Activated CD8-positive, alpha-beta memory T cell treated with anti-CD3 and anti-CD28 coated beads for 48 hours (primary cell): ENCODE measurements at regions not wholly inside any gene's neighbourhood (a gene's known extent, or its start where the extent isn't known, plus 50 kb on each side); places are given as distances from the start of the nearest gene placed in this dataset.

Experiments used
- DNase-seq, 3 experiments: peaks; one replicate each; pipeline ENCODE4 v3.0.0-alpha.2; 2020; ENCODE audit warnings: low read depth in 2 of 3, low spot score in 2 of 3

DNA sequence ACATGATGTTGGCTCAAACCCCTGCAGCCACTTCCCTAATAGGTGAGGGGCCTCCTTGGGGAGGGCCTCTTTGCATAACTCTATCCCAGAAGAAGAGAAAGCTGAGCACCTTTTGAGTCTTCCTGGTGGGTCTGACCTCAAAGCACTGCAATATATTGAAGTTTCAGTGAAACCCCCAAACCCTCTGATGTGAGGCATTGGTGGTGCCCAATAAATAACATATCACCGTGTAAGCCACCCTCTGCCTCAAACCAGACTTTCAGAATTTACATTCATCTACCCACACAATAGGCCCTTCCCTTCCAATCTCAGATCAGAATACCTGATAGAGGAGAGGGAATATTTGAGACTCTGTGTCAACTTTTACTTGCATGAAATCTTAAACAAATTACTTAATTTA is 142.8 kb upstream of the STK17B start:
- no peak for DNase-seq

DNA sequence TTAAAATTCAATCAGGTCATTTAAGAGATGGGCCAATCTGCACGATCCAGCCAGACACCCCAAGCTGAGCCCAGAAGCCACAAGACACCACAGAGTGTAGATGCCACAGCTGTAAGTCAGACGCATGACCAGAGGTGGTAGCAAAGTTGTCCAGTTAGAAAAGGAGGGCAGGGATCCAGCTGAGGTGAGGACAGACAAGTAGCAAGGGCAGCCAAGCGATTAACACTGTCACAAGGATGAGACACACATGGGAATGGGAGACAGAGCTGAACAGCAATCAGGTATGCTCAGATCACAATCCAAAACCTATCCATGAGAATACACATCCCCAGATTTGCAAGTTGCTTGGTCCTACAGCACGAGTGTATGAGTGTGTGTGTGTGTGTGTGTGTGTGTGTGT is 143.4 kb upstream of the STK17B start:
- no peak for DNase-seq

DNA sequence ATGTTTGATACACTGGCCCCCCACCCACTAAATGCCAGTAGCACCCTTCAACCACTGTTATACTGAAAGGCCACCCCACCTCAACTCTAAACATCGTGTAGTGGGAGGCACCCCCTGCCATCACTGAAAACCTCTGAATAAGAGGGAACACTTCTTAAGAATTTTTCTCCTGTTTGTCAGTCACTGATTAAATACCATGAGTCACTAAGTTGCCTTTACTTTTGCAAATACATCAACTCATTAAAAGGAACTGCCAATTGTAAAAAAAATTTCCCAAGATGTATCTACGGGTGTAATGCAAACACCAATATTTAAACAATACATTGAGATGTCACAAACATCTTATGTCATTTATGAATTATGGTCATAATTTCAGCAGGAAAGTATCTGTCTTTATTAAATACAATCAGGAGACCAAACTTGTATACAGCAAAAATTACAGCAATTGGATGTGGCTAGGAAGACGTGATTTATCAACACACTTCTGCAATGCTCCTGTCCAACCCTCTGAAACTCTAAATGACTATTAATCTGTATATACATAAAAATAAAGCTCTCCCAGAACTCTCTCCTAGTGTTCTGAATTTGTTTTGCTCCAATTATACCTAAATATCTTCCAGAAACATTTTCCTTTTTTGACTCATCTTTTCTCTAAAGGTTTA is 144.1 kb upstream of the STK17B start:
- no peak for DNase-seq

DNA sequence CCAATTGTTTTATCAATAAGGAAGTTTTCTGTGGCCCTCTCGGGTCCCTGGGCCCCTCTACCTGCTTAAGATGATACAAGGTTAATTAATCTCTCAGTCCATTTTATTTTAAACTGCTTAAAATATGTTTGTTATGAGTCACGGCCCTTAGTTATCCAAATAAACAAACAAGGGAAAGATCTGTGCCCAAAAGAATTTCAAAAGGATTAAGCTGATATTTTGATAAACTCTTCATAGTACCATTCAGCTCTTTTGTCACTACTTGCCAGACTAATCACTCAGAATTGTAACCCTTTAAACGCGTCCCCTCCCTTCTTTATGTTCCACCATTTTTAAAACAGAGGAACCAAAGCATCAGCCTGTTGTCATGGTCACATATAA is 144.7 kb upstream of the STK17B start:
- no peak for DNase-seq

DNA sequence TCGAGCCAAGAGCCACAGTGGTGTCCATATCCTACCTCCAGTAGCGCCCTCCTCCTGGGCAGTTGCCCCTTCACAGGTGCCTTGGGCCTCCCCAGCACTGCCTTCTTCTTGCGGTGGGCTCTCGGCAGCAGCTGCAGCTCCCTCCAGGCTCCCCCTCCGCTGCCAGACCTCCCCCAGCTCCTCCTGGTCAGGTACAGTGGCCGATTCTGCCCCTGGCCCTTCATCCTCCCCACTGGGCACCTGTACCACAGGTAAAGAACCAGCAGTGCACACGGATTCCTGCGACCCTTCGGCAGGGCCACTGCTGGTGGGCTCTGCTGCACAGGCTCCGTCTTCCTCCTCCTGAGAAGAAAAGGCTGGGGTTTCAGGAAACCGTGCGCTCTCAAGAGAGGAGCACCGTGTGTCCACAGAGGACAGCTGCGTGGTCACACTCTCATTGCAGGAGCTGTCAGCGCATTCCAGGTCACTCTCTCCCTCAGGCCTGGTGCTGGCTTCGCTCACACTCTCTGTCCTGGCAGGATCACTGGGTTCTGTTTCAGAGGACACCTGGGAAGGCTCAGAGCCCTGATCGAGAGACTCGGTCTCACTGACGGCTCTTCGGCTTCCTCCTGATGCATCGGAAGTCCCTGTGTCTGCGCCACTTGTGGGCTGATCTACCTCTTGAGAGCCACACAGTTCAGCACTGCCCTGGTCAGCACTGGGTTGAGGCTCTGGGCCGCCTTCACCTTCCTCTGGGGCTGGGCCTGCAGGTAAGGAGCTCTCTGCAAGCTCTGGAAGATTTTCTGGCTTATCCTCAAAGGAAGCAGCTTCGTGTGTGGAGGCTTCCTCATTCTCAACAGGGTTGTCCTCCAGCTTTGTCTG is 147.4 kb upstream of the STK17B start:
- no peak for DNase-seq

DNA sequence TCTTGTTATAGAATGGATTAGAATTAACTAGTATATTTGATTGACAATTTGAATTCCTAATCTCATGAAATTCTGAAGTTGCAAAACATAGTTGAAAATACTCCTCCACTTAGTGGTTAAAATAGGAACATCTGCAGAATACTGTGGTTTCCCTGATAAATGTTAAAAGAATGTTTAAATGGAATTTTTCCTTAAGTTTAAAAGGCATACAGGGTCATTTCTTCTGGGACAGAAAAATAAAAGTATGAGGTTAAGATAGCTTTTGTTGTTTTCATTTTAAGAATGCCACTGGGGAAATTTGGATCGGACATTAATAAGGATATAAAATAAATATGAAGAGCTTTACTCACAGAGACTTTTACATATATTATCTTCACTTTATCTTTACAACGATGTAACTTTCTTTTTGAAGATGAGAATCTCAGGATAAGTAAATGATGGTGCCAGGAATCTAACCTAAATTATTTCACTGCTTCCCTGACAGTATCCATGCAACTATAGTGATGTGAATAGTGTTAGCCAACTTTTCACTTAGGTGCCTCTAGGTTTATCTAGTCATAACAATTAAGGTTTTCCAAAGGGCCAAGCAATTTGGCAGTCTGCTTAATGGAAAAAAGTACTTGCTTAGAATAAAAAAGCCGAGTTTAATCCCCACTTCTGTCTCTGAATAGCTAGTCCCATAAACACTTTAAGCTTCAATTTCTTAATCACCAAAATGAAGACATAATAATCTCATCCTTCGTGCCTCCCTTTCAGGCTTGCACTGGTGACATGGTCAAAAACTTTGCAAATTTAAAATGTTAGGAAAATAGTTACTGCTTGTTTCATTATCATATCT is 151.8 kb upstream of the STK17B start:
- no peak for DNase-seq

DNA sequence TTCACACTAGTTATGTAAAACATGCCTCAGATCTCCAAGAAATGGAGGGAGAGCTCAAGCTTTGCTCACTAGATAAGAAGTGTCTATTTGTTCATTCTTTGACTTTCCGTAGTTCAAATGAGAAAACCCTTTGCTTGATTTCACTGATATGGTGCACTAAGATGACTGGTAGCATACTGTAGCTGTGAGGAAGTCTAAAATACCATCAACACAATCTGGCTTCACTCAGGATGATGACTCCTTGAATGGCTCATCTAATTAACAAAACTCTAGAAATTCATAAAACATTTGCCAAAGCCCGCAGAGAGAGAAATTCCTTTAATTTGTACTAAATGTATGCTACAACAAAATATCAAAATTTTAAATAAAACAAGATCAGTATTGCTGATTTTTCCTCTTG is 152.8 kb upstream of the STK17B start:
- no peak for DNase-seq

DNA sequence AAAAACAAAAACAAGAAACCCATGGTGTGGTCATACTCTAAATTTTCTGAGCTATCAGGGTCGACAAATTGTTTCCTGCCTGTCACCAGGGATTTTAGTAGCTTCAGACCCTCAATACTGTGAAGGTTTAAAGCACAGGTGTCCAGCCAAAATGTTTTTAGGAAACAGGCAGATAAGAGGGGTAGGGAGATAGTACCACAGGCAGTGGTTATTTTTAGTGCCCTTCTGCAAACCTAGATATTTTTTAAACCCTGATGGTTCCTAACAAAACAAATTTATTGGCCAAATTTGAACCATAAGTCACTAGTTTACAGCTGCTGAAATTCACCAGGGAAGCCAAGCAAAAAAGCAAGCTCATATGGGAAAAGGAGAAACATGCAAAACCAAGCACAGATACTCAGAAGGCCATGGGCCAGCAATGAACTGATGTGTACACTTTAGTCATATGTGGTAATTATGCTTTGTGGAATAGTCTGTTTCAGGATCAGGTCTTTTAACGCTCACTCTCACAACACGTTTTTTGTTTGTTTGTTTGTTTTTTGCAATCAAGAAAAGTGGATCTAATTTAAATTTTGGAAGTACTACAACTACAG is 156.8 kb upstream of the STK17B start:
- no peak for DNase-seq

DNA sequence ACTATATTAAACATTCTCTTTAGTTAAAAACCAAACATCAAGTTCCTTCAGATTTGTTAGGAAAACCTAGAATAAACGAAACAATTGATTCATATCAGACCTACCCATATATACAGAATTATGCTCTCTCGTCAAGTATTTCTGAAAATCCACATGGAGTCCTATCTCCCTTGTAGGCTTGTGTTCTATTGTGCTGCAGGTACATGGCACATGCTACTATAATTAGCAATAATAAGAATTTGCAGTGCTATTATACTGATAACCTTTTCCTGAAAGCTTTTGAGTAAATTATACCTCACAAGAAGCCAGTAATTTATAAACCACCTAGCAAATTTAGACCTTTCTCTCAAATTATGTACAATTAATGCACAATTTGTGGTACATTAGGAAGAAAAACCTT is 158.6 kb upstream of the STK17B start:
- no peak for DNase-seq

DNA sequence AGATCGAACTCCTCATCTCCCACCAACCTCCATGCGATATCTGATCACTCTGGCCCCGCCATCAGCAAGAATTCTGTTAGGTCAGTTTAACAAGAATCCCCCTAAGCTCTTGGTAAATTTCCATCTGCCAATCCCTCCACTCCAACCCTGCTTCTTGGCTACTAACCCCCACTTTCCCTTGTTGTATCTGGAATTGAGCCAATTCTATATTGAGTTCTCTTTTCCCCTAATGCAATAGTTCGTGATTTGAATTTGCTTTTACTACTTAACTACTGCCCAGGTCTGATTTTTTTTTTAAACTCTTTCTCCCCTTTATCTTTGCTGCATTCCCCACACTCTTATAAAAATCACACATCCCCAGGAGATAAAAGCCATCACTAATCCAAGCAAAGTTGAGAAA is 159.3 kb upstream of the STK17B start:
- no peak for DNase-seq

DNA sequence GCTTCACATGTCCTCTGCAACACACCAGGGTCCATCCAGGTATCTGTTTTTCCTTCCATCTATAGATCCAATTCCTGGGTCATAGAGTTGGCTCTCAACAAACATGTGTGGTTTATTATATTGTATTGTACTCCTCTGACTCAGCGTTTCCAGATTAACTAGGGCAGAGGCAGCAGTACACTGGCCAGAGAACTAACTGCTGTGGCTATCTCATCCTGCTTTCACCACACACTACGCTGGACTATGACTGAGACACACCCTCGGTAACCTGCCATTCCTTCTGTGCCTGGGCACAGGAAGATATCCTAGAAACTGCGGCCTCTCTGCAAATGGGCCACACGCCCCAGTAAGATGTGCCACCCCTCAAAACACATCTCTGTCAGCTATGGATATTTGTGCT is 159.8 kb upstream of the STK17B start:
- DNase-seq, result no peak

DNA sequence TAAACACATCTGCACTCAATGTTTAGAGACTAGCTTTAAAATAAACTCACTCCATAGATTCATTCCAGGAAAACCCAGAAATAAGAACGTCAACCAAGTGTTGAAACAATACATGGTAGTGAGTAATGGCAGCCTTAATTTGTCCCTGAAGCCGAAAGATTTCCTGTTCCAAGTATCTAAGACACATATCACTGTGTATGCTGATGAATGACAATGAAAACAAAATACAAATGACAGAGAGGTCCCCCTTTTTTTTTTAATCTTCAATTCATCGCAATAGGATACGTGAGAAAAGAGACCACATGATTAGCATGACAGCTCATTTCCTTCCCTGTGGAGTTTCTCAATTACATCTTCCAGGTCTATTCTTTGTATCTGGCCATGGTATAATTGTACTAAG is 160.5 kb upstream of the STK17B start:
- DNase-seq, result no peak

DNA sequence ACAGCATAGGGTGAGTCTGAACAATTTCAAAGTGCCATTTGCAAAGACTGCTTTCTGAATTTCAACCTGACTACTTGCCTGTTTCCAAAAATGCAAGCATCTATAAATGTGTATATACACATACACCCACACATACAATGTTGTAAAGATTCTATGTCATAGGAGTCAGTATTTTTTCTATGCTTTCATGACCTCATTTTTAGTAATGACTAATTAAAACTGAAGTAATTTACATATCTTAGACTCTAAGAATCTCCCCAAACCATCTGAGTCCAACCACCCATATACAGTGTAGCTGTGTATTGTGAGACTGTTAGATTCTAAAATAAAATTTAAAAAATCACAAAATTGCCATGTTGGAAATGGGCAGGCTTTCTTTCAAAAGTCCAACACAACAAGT is 162.0 kb upstream of the STK17B start:
- DNase-seq, result no peak

DNA sequence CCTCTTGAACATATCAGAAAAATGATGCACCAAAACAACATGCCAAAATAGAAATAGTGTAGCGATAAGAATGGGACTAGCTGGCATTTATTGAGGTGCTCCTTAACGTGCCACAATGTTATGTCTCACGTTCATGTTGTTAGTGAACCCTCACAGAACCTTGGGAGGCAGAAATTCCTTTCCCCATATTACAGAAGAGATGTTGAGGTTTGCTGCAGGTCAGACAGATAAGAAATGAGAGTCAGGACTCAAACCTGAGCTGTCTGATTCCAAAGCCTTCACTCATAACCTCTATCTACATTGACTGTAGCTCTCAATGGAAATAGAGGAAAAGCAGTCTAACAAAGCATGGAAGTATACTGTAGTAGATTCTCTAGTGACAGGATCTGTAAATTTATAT is 163.3 kb upstream of the STK17B start:
- DNase-seq, result no peak

DNA sequence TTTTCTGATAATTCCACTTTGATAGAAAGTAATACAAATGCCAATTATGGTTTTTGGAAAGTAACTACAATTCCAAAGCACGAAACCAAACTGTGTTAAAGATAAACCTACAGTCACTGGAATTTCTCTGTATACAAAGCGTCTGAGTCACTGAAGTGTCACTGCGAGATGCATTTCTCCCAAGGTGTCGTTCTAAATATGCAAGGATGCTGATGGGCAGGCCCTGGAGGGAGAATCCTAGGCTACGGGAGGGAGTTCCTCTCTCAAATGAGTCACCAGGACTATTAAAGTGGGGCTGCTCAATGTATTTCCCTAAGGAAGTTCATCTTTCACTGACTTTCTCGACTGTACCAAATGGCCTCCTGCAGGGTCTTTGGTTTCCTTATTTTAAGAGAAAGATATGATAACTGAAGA is 163.8 kb upstream of the STK17B start:
- DNase-seq, result no peak

DNA sequence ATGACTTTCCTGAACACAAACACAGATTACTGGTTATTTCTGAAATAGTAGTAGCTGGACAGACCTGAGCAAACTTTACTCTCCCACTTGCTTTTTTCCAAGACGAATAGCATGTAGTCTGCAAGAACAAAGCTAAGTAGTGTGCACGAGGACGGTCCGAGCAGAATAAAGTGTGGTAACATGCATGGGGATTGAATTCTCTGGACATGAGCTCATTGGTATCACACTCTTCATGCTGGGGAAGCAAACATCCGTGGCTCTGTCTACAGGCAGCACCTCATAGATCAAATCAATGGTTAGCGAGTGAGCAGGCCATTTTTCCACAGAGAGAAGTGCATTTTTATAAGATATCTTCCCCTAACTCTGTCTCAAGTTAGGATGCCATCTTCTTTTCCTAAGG is 164.8 kb upstream of the STK17B start:
- no peak for DNase-seq

DNA sequence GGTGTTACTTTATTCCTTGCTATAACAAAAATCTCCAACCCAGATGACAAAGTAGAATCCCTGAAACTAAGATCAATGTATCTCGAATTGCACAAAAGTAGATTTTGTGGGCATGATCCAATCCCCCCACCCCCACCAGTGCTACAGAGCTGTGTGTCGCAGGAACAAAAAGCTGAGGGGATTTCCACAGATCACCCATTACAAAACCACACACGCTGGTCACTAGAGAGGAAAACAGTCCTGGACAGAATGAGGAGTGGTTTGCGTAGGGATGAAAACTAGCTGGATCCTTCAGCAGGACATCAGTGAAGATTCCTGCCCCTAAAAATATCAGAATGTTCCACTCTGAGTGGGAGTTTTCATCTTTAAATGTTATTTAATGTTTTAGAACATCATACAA is 165.3 kb upstream of the STK17B start:
- no peak for DNase-seq

DNA sequence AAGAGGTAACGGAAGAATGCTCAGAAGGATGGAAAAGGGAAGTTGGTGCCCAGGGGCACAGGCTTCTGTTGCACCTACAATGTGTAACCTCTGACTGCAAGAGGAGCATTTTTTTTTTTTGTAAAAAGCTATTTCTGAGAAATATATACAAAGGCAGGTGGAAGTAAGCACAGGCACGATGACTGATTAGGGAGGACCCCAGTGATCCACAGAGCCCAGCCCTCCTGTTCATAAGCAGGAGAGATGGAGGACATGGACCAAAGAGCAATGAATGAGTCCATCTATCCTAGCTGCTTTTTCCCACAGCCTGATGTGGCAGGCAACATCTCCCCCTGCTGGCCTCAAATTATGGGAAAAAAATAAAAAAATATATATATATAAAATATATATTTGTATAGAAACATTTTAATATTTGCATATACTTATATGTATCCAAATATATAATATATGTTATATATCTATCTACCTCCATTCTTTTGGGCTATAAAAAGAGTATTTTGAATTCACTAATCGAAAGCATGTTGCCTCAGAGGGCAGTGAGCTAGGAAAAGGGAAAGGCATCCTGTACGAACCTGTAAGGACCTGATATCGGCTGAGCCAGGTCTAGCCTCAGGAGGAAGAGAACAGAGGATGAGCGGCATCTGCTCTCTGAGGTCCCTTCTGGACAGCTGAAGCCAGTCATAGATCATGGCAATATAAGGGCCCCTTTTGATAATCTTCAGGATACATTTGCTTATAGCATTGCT is 166.0 kb upstream of the STK17B start:
- no peak for DNase-seq

DNA sequence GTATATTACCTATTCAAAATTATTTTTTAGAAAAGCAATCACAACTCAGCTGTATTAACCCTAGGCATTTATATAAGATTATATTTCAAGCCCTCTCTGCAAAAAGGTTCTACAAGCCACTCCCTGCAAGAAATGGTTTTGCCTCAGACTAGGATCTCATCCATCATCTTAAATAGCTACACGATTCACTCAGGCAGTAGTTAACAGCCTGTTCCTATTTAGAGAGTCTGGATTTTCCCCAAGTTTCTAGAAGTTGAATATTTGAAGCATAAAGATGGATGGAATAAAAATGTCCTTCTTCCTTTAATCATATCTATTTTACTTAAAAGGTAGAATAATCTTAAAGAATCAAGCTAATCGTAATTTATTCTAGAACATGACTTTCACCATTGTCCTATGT is 167.1 kb upstream of the STK17B start:
- no peak for DNase-seq

DNA sequence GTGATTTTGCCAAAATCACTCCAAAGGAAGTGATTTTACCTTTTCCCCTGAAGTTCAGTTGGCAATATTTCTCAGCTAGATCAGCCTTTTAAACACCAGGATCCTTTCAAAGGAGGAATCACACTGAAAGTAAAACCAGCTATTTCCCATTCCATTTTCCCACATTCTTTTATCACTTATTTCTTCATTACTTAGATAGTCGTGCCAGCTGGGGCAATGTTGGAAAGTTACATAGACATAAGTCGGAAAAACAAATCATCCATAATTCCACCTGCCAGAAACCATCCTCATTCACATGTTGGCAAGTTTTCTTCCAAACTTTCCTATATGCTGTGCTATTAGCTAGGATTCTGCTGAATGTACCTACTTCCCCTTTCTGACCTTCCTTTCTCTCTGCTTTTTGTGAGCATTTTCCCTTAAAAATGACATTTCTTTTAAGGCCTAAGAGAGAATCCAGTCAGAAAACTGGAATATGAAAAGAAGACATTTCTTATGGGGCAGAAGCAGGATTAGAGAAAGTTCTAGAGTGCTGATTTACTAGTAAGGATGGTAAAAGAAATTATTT is 170.0 kb upstream of the STK17B start:
- DNase-seq, result no peak

DNA sequence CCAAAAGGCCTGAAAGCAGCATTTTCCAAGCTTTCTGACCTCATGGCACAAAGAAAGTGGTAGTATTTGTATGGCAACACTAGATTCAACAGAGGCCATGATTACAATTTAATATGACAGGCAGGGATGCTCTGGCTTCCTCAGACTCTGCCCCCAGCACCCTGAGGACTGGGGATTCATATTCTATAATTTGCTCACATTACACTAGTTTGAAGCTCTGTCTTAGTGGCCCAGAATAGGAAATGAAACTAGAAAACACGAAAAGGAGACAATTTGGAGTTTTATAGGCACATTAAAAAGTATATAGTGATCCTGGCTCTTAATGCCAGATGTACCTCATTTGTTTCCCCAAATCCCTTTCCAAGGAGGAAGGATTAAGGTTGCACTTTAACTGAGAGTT is 173.0 kb upstream of the STK17B start:
- DNase-seq, result no peak
